Endothelial cell of umbilical vein (primary cell): ENCODE measurements at regions not wholly inside any gene's neighbourhood (a gene's known extent, or its start where the extent isn't known, plus 50 kb on each side); places are given as distances from the start of the nearest gene placed in this dataset.

Source experiments
- EZH2 ChIP-seq: IDR thresholded peaks from 2 replicates; pipeline ENCODE4 v1.6.1; 2012; ENCODE audit warnings: borderline replicate concordance, low read depth, mild to moderate bottlenecking, moderate library complexity, low read length, inconsistent platforms; ENCODE audit not compliant: severe bottlenecking
- FOS ChIP-seq: IDR thresholded peaks from 2 replicates; pipeline ENCODE4 v1.6.1; 2011; ENCODE audit warnings: mild to moderate bottlenecking, low read length, moderate library complexity, borderline replicate concordance; ENCODE audit not compliant: insufficient read depth
- JUN ChIP-seq: IDR thresholded peaks from 2 replicates; pipeline ENCODE4 v1.6.1; 2011; ENCODE audit warnings: borderline replicate concordance, low read depth; ENCODE audit not compliant: insufficient read length, insufficient read depth
- POLR2A ChIP-seq: IDR thresholded peaks from 2 replicates; pipeline ENCODE4 v1.6.1; 2012; ENCODE audit warnings: low read depth, mild to moderate bottlenecking, control low read depth, low read length
- POLR2AphosphoS5 ChIP-seq: IDR thresholded peaks from 2 replicates; pipeline ENCODE4 v1.6.1; 2012; ENCODE audit warnings: low read depth, mild to moderate bottlenecking, control low read depth, low read length, moderate library complexity; ENCODE audit not compliant: insufficient read depth
- TF ChIP-seq, protein P1 (sequence below), 2 donors: IDR thresholded peaks; 1 replicate in 1 of 2; 2 replicates in 1 of 2; pipeline ENCODE4 v1.5.1; 2011; ENCODE audit warnings: low read length in 2 of 2, mild to moderate bottlenecking in 2 of 2, moderate library complexity in 2 of 2, control low read depth in 1 of 2, inconsistent platforms in 1 of 2, low read depth in 1 of 2; ENCODE audit not compliant: insufficient read depth in 1 of 2; ENCODE audit errors: extremely low read depth in 1 of 2
- TF ChIP-seq, protein P2 (sequence below): IDR thresholded peaks from 2 replicates; pipeline ENCODE4 v1.6.1; 2011; ENCODE audit not compliant: insufficient read depth, insufficient read length

DNA sequence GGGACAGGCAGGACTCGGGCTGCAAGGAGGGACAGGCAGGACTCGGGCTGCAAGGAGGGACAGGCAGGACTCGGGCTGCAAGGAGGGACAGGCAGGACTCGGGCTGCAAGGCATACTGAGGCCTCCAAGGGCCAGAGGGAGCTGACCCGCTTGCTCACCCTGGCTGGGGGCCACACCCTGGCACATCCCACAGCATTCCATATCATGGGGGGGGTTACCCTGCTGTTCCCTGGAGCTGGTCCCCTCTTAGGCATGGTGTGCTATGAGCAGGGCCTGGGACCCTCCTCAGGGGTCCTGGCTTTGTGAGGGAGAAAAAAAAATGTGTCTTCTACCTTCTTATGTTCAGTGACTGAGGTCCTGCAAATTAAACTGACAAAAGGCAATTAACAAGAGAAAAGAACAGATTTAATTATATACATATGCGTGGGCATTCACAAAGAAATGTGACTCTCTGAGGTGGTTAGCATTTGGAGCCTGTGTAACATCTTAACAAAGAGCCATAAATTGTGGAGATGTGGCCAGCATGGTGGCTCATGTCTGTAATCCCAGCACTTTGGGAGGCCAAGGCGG is 97.6 kb upstream of the ALDH1A3 start:
- TF ChIP-seq EZH2 (no peak), POLR2A (no peak), POLR2AphosphoS5 (no peak), FOS (no peak), JUN (no peak)
- TF ChIP-seq, protein P1, sequence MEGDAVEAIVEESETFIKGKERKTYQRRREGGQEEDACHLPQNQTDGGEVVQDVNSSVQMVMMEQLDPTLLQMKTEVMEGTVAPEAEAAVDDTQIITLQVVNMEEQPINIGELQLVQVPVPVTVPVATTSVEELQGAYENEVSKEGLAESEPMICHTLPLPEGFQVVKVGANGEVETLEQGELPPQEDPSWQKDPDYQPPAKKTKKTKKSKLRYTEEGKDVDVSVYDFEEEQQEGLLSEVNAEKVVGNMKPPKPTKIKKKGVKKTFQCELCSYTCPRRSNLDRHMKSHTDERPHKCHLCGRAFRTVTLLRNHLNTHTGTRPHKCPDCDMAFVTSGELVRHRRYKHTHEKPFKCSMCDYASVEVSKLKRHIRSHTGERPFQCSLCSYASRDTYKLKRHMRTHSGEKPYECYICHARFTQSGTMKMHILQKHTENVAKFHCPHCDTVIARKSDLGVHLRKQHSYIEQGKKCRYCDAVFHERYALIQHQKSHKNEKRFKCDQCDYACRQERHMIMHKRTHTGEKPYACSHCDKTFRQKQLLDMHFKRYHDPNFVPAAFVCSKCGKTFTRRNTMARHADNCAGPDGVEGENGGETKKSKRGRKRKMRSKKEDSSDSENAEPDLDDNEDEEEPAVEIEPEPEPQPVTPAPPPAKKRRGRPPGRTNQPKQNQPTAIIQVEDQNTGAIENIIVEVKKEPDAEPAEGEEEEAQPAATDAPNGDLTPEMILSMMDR (IDR thresholded peaks at IDR 0.05; ENCODE audit: extremely low read depth in 1 of 2, insufficient read depth in 1 of 2, low read depth in 1 of 2, low read length in 2 of 2): no peak
- TF ChIP-seq, protein P2, sequence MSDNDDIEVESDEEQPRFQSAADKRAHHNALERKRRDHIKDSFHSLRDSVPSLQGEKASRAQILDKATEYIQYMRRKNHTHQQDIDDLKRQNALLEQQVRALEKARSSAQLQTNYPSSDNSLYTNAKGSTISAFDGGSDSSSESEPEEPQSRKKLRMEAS: no peak
